ENCODE measurements at regions not wholly inside any gene's neighbourhood (a gene's known extent, or its start where the extent isn't known, plus 50 kb on each side); places are given as distances from the start of the nearest gene placed in this dataset.
A peak's percentile ranks its signal among the peaks of the same experiment; 100 is the strongest.

DNA sequence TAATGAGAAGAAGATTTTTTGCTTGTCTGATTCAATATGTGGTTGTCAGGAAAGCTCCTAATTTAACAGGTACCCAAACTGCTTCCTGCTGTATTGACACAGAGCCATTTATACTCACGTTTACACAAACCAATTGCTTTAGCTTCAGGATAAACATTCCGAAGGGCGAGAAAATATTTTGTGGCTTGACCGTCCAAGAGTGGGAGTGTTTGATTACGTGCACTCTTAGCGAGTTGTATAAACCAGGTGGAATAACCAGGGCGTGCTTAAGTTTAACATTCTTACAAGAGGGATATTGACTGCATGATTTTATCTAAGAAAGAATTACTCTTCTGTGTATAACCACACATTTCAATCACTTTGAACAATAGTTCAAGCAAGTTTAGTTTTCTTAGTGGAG lies 278.7 kb upstream of the TYRP1 start:
- no peak overlapping the region for H3K4me3 ChIP-seq (ENCODE audit: low read depth, low read length)
- no peaks in the 10 kb centered on the region for H3K36me3 ChIP-seq (ENCODE audit: control insufficient read depth, insufficient read depth, low read length)
- peak; percentile 9 for DNase-seq (ENCODE audit: low read depth)
- H3K27me3 ChIP-seq (ENCODE audit: control insufficient read depth, insufficient read depth, low read length), result no peaks in the 10 kb centered on the region
- TF ChIP-seq, protein P1, sequence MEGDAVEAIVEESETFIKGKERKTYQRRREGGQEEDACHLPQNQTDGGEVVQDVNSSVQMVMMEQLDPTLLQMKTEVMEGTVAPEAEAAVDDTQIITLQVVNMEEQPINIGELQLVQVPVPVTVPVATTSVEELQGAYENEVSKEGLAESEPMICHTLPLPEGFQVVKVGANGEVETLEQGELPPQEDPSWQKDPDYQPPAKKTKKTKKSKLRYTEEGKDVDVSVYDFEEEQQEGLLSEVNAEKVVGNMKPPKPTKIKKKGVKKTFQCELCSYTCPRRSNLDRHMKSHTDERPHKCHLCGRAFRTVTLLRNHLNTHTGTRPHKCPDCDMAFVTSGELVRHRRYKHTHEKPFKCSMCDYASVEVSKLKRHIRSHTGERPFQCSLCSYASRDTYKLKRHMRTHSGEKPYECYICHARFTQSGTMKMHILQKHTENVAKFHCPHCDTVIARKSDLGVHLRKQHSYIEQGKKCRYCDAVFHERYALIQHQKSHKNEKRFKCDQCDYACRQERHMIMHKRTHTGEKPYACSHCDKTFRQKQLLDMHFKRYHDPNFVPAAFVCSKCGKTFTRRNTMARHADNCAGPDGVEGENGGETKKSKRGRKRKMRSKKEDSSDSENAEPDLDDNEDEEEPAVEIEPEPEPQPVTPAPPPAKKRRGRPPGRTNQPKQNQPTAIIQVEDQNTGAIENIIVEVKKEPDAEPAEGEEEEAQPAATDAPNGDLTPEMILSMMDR (IDR thresholded peaks at IDR 0.05; ENCODE audit: insufficient read depth, low read length, poor library complexity, severe bottlenecking), result no peak

DNA sequence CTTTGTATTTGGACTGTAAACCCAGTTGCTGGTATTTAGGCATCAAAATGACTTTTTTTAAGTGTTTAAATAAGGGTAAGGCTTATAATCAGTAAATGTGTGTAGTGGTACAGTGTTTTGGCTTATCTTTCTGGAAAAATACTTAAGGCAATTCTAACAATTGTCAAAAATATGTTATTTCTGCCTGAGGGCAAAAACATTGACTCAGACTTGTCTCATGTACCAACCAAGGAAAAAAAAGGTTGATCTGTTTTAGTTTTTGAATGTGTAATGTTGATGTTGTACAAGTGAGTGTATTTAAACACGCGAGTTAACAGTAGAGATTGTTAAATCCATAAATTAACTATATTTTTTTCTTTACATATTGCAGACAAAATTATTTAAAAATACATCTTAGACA lies 277.8 kb upstream of the TYRP1 start:
- no peaks in the 10 kb centered on the region for H3K27me3 ChIP-seq (ENCODE audit: control insufficient read depth, insufficient read depth, low read length)
- no peak for DNase-seq (ENCODE audit: low read depth)
- no peaks in the 10 kb centered on the region for H3K36me3 ChIP-seq (ENCODE audit: control insufficient read depth, insufficient read depth, low read length)
- TF ChIP-seq, protein P1 (IDR thresholded peaks at IDR 0.05; ENCODE audit: insufficient read depth, low read length, poor library complexity, severe bottlenecking), result no peak
- H3K4me3 ChIP-seq (ENCODE audit: low read depth, low read length), result no peak overlapping the region

DNA sequence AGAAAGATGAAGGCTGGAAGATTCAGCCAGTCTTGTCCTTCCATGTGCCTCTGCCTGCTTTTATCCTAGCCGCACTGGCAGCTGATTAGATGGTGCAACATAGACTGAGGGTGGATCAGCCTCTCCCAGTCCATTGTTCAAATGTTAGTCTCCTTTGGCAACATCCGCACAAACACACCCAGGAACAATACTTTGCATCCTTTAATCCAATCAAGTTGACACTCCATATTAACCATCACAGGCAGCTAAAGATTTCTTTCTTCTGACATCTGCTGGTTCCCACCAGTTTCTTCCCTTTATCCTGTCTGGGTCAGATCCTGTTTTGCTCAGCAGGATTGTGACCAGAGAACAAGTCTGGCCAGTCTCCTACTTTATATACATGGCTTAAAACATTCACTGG lies 276.5 kb upstream of the TYRP1 start:
- Histone ChIP-seq H3K27me3 (ENCODE audit: control insufficient read depth, insufficient read depth, low read length) (no peaks in the 10 kb centered on the region), H3K4me3 (ENCODE audit: low read depth, low read length) (no peak overlapping the region), H3K36me3 (ENCODE audit: control insufficient read depth, insufficient read depth, low read length) (no peaks in the 10 kb centered on the region)
- no peak for DNase-seq (ENCODE audit: low read depth)
- TF ChIP-seq, protein P1 (IDR thresholded peaks at IDR 0.05; ENCODE audit: insufficient read depth, low read length, poor library complexity, severe bottlenecking), result no peak

DNA sequence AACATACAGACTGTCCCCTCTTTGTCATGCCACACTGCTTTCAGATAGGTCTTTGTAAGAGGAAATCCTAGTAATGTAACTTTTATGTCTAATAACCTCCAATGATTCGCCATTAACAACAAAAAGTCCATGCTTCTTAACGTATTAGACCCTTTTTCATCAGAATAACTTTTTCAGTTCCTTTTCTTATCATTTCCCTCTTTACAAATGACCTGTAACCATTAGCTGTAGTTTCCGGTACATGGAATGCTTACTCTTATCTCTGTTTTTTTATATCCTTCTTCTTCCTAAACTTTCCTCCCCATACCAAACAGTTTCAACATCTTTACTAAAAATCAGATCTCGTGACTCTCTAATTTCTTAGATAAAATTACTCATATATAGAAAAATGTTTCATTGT lies 268.9 kb upstream of the TYRP1 start:
- Histone ChIP-seq H3K36me3 (ENCODE audit: control insufficient read depth, insufficient read depth, low read length) (no peaks in the 10 kb centered on the region), H3K4me3 (ENCODE audit: low read depth, low read length) (no peak overlapping the region), H3K27me3 (ENCODE audit: control insufficient read depth, insufficient read depth, low read length) (no peaks in the 10 kb centered on the region)
- TF ChIP-seq, protein P1 (IDR thresholded peaks at IDR 0.05; ENCODE audit: insufficient read depth, low read length, poor library complexity, severe bottlenecking), result no peak
- DNase-seq (ENCODE audit: low read depth), result no peak

DNA sequence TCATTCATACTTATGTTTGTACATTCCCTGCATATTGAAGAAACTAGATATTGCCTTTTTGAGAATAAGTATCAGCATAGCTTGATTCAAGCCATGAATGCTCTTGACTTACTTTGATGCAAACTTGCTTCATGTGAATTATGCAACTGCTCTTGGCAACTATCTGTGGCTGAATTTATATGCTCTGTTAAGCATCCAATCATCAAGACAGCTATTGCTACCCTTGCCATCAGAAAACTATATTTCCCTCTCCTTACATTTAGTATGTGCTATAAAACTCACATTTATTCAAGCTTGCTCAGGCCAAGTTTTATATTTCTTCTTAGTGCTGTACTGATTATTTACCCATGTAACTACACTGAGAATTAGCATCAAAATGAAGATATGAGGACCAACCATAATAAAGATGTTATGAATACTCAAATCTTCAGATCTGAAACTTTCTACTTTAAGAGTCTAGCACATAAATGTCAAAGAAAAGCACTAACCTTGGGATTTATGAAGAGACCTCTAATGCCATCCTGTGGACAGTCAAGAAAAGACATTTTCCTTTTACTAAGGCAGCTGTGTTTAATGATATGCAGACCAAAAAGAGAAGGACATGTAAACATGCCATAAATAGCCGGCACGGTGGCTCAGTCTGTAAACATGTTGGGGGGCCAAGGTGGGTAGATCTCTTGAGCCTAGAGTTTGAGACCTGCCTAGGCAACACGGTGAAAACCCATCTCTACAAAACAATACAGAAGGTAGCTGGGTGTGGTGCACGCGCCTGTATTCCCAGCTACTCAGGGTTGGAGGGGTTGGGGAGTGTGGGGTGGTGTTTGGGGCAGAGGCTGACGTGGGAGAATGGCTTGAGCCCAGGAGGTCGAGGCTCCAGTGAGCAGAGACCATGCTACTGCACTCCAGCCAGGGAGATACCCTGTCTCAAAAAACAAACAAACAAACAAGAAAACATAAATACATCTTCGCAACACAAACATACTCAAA lies 267.0 kb upstream of the TYRP1 start:
- TF ChIP-seq, protein P1 (IDR thresholded peaks at IDR 0.05; ENCODE audit: insufficient read depth, low read length, poor library complexity, severe bottlenecking), result no peak
- DNase-seq (ENCODE audit: low read depth), result no peak

More for the DNA sequence above, 267.0 kb upstream of the TYRP1 start:
- Histone ChIP-seq H3K27me3 (ENCODE audit: control insufficient read depth, insufficient read depth, low read length) (no peaks in the 10 kb centered on the region), H3K36me3 (ENCODE audit: control insufficient read depth, insufficient read depth, low read length) (no peaks in the 10 kb centered on the region), H3K4me3 (ENCODE audit: low read depth, low read length) (no peak overlapping the region)
